ENCODE measurements at regions not wholly inside any gene's neighbourhood (a gene's known extent, or its start where the extent isn't known, plus 50 kb on each side); places are given as distances from the start of the nearest gene placed in this dataset.

DNA sequence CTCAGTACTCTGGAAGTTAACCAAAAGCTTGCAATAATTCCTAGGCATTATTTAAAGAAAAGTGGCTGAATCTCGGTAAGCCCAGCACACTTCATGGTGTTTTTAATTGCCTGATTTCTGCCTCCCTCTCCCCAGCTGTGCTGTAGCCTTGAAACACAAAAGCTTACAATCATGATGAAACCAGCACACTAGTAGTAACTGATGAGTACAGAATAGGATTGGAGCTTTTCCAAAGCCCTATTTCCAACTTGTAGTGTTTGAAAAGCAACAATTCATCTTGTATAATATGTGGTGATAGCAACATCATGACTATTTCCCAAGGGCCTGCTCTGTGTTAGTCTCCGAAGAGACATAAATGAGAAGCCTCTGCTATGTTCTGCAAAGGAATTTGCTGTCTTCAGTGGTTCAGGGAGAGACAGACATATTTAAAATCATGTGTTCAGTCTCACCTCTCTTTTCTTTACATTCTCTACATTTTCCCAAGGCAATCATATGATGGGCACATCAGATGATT is 1015.0 kb downstream of the BCL11A start:
- TF ChIP-seq, protein P1, sequence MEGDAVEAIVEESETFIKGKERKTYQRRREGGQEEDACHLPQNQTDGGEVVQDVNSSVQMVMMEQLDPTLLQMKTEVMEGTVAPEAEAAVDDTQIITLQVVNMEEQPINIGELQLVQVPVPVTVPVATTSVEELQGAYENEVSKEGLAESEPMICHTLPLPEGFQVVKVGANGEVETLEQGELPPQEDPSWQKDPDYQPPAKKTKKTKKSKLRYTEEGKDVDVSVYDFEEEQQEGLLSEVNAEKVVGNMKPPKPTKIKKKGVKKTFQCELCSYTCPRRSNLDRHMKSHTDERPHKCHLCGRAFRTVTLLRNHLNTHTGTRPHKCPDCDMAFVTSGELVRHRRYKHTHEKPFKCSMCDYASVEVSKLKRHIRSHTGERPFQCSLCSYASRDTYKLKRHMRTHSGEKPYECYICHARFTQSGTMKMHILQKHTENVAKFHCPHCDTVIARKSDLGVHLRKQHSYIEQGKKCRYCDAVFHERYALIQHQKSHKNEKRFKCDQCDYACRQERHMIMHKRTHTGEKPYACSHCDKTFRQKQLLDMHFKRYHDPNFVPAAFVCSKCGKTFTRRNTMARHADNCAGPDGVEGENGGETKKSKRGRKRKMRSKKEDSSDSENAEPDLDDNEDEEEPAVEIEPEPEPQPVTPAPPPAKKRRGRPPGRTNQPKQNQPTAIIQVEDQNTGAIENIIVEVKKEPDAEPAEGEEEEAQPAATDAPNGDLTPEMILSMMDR (IDR thresholded peaks at IDR 0.05; ENCODE audit: low read depth, low read length), result no peak
- TF ChIP-seq EZH2phosphoT487 (IDR thresholded peaks at IDR 0.05; ENCODE audit: low read depth), result no peak

All from OCI-LY3 (cell line).